Vagina (tissue), 2 donors: ENCODE measurements at regions not wholly inside any gene's neighbourhood (a gene's known extent, or its start where the extent isn't known, plus 50 kb on each side); places are given as distances from the start of the nearest gene placed in this dataset.

ENCODE experiments used
- CTCF ChIP-seq, 3 experiments: fragments of 450-650 bp in 2 of 3; fragments of 200-600 bp in 1 of 3; sonication (generic) in 1 of 3; IDR thresholded peaks; one replicate each; pipeline ENCODE4 v1.5.1; 2017 to 2019; ENCODE audit warnings: antibody characterized with exemption in 3 of 3, mild to moderate bottlenecking in 2 of 3, moderate library complexity in 2 of 3
- POLR2A ChIP-seq, 2 donors: fragments of 450-650 bp; IDR thresholded peaks; one replicate each; pipeline ENCODE4 v1.6.1; 2017; ENCODE audit warnings: antibody characterized with exemption in 2 of 2, mild to moderate bottlenecking in 2 of 2, moderate library complexity in 2 of 2

- TF ChIP-seq CTCF (IDR thresholded peaks at IDR 0.05) (no peak), POLR2A (IDR thresholded peaks at IDR 0.05) (no peak)
Observed at GRCh38 chr3:178392511-178392926, 143.7 kb upstream of the KCNMB2 start.
